NCI-H2171 (cell line): ENCODE measurements at regions not wholly inside any gene's neighbourhood (a gene's known extent, or its start where the extent isn't known, plus 50 kb on each side); places are given as distances from the start of the nearest gene placed in this dataset.

Experiments
- DNase-seq: peaks from one replicate; lab custom pipeline; 2025; lab: John Stamatoyannopoulos, UW

- no peak for DNase-seq
These were observed 63.3 kb upstream of the ARHGEF3 start for GRCh38 chr3:56864918-56865524.

- DNase-seq: no peak
These were observed 62.3 kb upstream of the ARHGEF3 start for GRCh38 chr3:56864090-56864489.

GRCh38 chr3:56862352-56863062 is 60.8 kb upstream of the ARHGEF3 start:
- DNase-seq: no peak

DNA sequence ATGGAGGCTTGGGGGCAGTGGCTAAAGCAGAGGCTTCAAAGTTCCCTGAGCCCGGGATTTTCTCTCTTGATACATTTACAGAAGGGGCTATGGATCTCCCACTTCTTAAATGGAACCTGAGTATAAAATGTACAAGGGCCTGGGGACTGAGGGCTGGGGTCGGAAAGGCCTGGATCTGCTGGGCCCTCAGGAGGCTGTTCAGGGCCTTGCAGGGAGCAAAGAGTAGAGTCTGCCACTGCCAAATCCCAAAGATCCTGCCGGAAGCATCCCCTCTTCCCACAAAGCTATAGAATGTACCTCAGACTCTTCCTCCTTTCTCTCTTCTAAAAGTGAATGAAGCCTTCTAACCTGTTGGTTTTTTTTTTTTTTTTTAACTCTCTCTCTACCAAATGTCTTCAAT is 59.8 kb upstream of the ARHGEF3 start:
- no peak for DNase-seq

DNA sequence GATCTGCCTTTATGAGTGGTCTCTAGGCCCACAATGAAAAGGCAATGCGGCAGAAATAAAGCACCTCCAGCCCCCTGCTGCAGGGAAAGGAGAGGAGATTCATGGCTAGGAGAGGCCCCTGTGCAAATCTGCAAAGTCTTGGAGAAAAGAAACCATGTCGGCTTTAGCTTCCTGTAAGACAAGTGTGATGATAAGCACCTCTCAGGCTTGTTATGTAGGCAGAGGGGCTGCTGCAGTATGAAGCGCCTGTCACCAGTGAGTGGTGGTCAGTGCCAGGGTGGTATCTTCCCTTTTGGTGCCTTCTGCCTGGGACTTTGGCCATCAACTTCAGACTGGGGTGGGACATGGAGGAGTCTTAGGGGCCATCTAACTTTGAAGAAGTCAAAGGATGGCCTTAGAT is 59.2 kb upstream of the ARHGEF3 start:
- DNase-seq: no peak

GRCh38 chr3:56860351-56860750 is 58.6 kb upstream of the ARHGEF3 start:
- no peak for DNase-seq

- peak; percentile 37 for DNase-seq
These were observed 56.6 kb upstream of the ARHGEF3 start for GRCh38 chr3:56858331-56858730.

DNA sequence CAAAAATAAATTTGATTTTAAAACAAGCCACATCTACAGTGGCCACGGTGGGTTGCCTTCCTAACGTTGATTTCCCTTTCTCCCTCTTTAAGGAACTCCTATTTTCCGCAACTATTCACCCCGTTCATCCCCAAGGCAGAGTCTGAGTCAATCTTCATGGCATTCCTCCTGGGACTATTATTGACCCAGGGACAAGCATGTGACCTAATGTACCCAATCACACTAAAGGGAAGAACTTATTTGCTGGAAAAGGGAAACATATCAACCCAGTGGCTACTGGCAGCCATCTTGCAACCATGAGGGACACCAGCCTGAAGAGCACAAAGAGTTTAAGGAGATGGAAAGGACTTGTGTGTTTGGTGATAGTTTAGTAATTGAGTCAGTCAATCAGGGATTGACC is 55.4 kb upstream of the ARHGEF3 start:
- DNase-seq: no peak

- no peak for DNase-seq
These were observed 55.0 kb upstream of the ARHGEF3 start for GRCh38 chr3:56856752-56857151.

DNA sequence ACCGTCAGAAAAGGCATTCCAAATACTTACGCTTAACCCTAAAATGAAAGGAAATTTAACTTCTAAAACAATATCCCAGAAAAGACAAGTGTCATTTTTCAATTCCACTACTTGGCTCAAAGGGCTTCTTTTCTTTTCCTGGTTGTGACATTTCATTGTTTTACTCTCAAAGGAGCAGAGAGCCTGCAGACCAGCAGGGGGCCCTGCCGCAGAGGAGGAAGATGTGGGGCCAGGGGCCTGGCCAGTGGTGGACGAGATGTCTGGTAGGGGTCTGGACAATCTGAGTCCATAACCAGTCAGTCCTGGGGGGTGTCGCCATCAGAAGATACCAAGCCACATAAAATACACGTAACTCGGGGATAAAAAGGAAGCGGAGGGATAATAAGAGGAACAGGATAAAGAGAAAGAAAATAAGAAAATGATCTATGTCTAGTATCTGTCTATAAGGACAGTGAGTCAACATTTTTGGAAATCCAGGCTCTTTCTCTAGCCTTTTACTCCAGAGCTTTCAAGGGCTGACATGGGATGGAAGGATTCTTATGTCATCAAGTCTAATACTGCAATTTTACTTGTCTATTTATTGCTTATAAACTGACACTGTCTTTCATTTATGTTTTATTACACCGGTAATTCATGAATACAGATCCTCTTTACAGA is 54.2 kb upstream of the ARHGEF3 start:
- DNase-seq: no peak

GRCh38 chr3:56854856-56855611 is 53.3 kb upstream of the ARHGEF3 start:
- DNase-seq: no peak

DNA sequence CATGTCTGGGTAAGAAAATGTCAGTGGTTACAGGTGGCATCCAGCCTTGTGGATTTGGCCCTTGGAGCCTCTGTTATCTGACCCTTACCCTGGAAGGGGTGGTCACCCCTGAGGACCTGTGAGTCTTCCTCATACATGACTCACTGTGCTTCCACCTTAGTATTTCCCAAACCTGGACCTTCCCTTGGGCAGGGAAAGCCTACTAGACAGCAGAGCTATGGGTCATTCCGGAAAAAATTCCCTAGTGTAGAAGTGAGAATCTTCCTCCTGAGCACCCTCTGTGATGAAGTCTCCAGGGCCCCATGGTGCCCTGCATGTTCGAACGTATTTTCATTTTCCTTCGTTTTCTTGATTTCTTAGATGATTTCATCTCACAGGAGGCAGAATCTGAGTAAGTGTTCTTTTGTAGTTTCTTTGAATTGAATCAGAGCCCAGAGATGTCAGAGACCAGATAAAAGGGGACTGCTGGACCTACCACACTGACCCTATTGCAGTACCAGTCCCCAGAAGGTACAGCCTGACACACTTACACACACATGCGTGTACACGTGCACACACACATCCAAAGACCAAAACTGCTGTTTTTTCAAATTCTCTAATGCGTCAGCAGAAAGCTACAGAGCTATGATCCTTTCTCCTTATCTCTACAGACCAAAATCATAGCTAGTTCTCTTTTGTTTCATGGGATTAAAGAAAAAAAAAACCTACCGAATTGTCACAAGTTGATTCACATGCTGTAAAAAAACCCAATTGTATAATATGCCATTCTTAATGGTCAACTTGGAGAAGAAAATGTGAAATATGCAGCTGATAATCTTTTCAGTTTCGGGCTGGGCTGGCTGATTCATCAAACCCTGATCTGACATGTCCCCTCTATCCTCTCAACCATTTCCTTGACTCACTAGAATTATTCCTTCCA is 50.5 kb upstream of the ARHGEF3 start:
- no peak for DNase-seq
